ACC112 (cell line): ENCODE measurements at regions not wholly inside any gene's neighbourhood (a gene's known extent, or its start where the extent isn't known, plus 50 kb on each side); places are given as distances from the start of the nearest gene placed in this dataset.

Source experiments
- H2AFZ ChIP-seq: fragments of 200-600 bp; sonication (generic); one replicate; pipeline ENCODE4 v1.6.0; 2017; ENCODE audit warnings: antibody characterized with exemption, low read length; ENCODE audit not compliant: unreplicated experiment
- H3K27ac ChIP-seq: fragments of 200-600 bp; sonication (generic); 2 replicates; pipeline ENCODE4 v1.5.1; 2014; ENCODE audit warnings: low read depth, mild to moderate bottlenecking, antibody characterized with exemption, low read length, moderate library complexity
- H3K27me3 ChIP-seq: fragments of 200-600 bp; sonication (generic); 2 replicates; pipeline ENCODE4 v1.6.1; 2014; ENCODE audit warnings: mild to moderate bottlenecking, antibody characterized with exemption, low read length, moderate library complexity, mixed read lengths; ENCODE audit not compliant: insufficient read depth
- H3K36me3 ChIP-seq: fragments of 200-600 bp; sonication (generic); 2 replicates; pipeline ENCODE4 v1.6.1; 2016; ENCODE audit warnings: mild to moderate bottlenecking, antibody characterized with exemption, low read length, moderate library complexity, mixed read lengths; ENCODE audit not compliant: insufficient read depth
- H3K4me1 ChIP-seq: fragments of 200-600 bp; sonication (generic); one replicate; pipeline ENCODE4 v1.6.1; 2016; ENCODE audit warnings: low read length, mixed read lengths; ENCODE audit not compliant: insufficient read depth, unreplicated experiment, control insufficient read depth
- H3K4me3 ChIP-seq: fragments of 200-600 bp; sonication (generic); 2 replicates; pipeline ENCODE4 v1.5.1; 2014; ENCODE audit warnings: mild to moderate bottlenecking, low read depth, low read length
- H3K79me2 ChIP-seq: fragments of 200-600 bp; sonication (generic); one replicate; pipeline ENCODE4 v1.6.0; 2016; ENCODE audit warnings: low read length; ENCODE audit not compliant: control insufficient read depth, unreplicated experiment, insufficient read depth

- H2AFZ ChIP-seq = no peak overlapping the region
- H3K27me3 ChIP-seq = no peaks in the 10 kb centered on the region
- H3K79me2 ChIP-seq = no peaks in the 10 kb centered on the region
- H3K27ac ChIP-seq = no peak overlapping the region
- no peaks in the 10 kb centered on the region for H3K36me3 ChIP-seq
- H3K4me3 ChIP-seq = no peak overlapping the region
- H3K4me1 ChIP-seq = no peaks in the 10 kb centered on the region
Observed at GRCh38 chr3:148441191-148441590, 256.5 kb upstream of the AGTR1 start.

- peak overlapping the region; percentile 83 for H2AFZ ChIP-seq
- H3K27ac ChIP-seq = no peak overlapping the region
- no peak overlapping the region for H3K4me3 ChIP-seq
Observed at GRCh38 chr3:148450819-148451218, 246.9 kb upstream of the AGTR1 start.

GRCh38 chr3:148451969-148452368 is 245.7 kb upstream of the AGTR1 start:
- H3K79me2 ChIP-seq = no peaks in the 10 kb centered on the region
- no peak overlapping the region for H3K4me3 ChIP-seq
- no peaks in the 10 kb centered on the region for H3K36me3 ChIP-seq
- no peak overlapping the region for H3K27ac ChIP-seq
- H3K27me3 ChIP-seq = no peaks in the 10 kb centered on the region
- H2AFZ ChIP-seq = no peak overlapping the region
- no peaks in the 10 kb centered on the region for H3K4me1 ChIP-seq

More at GRCh38 chr3:148450819-148451218, 246.9 kb upstream of the AGTR1 start:
- no peaks in the 10 kb centered on the region for H3K36me3 ChIP-seq
- H3K4me1 ChIP-seq = no peaks in the 10 kb centered on the region
- H3K27me3 ChIP-seq = no peaks in the 10 kb centered on the region
- H3K79me2 ChIP-seq = no peaks in the 10 kb centered on the region

- no peak overlapping the region for H3K27ac ChIP-seq
- no peaks in the 10 kb centered on the region for H3K79me2 ChIP-seq
- H2AFZ ChIP-seq = no peak overlapping the region
- no peaks in the 10 kb centered on the region for H3K4me1 ChIP-seq
- no peaks in the 10 kb centered on the region for H3K27me3 ChIP-seq
- H3K4me3 ChIP-seq = no peak overlapping the region
- H3K36me3 ChIP-seq = no peaks in the 10 kb centered on the region
Observed at GRCh38 chr3:148453781-148454191, 243.9 kb upstream of the AGTR1 start.

GRCh38 chr3:148455098-148455497 is 242.6 kb upstream of the AGTR1 start:
- no peaks in the 10 kb centered on the region for H3K4me1 ChIP-seq
- no peaks in the 10 kb centered on the region for H3K36me3 ChIP-seq
- no peak overlapping the region for H2AFZ ChIP-seq
- H3K79me2 ChIP-seq = no peaks in the 10 kb centered on the region
- no peak overlapping the region for H3K27ac ChIP-seq
- no peak overlapping the region for H3K4me3 ChIP-seq
- no peaks in the 10 kb centered on the region for H3K27me3 ChIP-seq

GRCh38 chr3:148457886-148458285 is 239.8 kb upstream of the AGTR1 start:
- no peaks in the 10 kb centered on the region for H3K79me2 ChIP-seq
- H3K4me3 ChIP-seq = no peak overlapping the region
- H3K27me3 ChIP-seq = no peaks in the 10 kb centered on the region
- no peaks in the 10 kb centered on the region for H3K36me3 ChIP-seq
- no peak overlapping the region for H3K27ac ChIP-seq
- no peak overlapping the region for H2AFZ ChIP-seq
- no peaks in the 10 kb centered on the region for H3K4me1 ChIP-seq

- no peak overlapping the region for H3K4me3 ChIP-seq
- no peaks in the 10 kb centered on the region for H3K79me2 ChIP-seq
- no peak overlapping the region for H2AFZ ChIP-seq
- no peaks in the 10 kb centered on the region for H3K27me3 ChIP-seq
- peaks cover 13% of the 10 kb centered on the region for H3K4me1 ChIP-seq
- no peak overlapping the region for H3K27ac ChIP-seq
- no peaks in the 10 kb centered on the region for H3K36me3 ChIP-seq
Observed at GRCh38 chr3:148459931-148460513, 237.7 kb upstream of the AGTR1 start.

- H3K79me2 ChIP-seq = no peaks in the 10 kb centered on the region
- H3K36me3 ChIP-seq = no peaks in the 10 kb centered on the region
Observed at GRCh38 chr3:148460686-148461085, 237.0 kb upstream of the AGTR1 start.

GRCh38 chr3:148464246-148464645 is 233.5 kb upstream of the AGTR1 start:
- H2AFZ ChIP-seq = no peak overlapping the region
- H3K27me3 ChIP-seq = no peaks in the 10 kb centered on the region
- H3K4me1 ChIP-seq = peaks cover 18% of the 10 kb centered on the region
- H3K27ac ChIP-seq = no peak overlapping the region
- H3K36me3 ChIP-seq = no peaks in the 10 kb centered on the region
- no peak overlapping the region for H3K4me3 ChIP-seq
- no peaks in the 10 kb centered on the region for H3K79me2 ChIP-seq

More at GRCh38 chr3:148460686-148461085, 237.0 kb upstream of the AGTR1 start:
- H3K4me1 ChIP-seq = peaks cover 14% of the 10 kb centered on the region
- no peak overlapping the region for H2AFZ ChIP-seq
- no peak overlapping the region for H3K4me3 ChIP-seq
- H3K27me3 ChIP-seq = no peaks in the 10 kb centered on the region
- no peak overlapping the region for H3K27ac ChIP-seq

GRCh38 chr3:148466143-148466542 is 231.6 kb upstream of the AGTR1 start:
- H3K27ac ChIP-seq = no peak overlapping the region
- H3K4me1 ChIP-seq = peaks cover 18% of the 10 kb centered on the region
- H3K79me2 ChIP-seq = no peaks in the 10 kb centered on the region
- no peaks in the 10 kb centered on the region for H3K27me3 ChIP-seq
- peak overlapping the region; percentile 30 for H2AFZ ChIP-seq
- no peak overlapping the region for H3K4me3 ChIP-seq
- no peaks in the 10 kb centered on the region for H3K36me3 ChIP-seq

GRCh38 chr3:148466980-148467740 is 230.5 kb upstream of the AGTR1 start:
- no peak overlapping the region for H2AFZ ChIP-seq
- no peaks in the 10 kb centered on the region for H3K79me2 ChIP-seq

More at GRCh38 chr3:148466980-148467740, 230.5 kb upstream of the AGTR1 start:
- no peaks in the 10 kb centered on the region for H3K36me3 ChIP-seq
- no peak overlapping the region for H3K4me3 ChIP-seq
- no peak overlapping the region for H3K27ac ChIP-seq
- no peaks in the 10 kb centered on the region for H3K27me3 ChIP-seq
- H3K4me1 ChIP-seq = peaks cover 18% of the 10 kb centered on the region
